Left lobe of liver (tissue), 2 donors: ENCODE measurements at regions not wholly inside any gene's neighbourhood (a gene's known extent, or its start where the extent isn't known, plus 50 kb on each side); places are given as distances from the start of the nearest gene placed in this dataset.

ENCODE experiments used
- ATAC-seq: fragments of 200-7000 bp; cut with Tn5 transposase; one replicate; pipeline ENCODE4 v1.9.1; 2020; ENCODE audit warnings: mild to moderate bottlenecking, moderate library complexity
- DNase-seq: peaks from one replicate; pipeline ENCODE4 v3.0.0-alpha.2; 2020; ENCODE audit warnings: low spot score
- donor health status: DM: no; HTN: no; CAD: no; lungs with moderate emphysema.
- donor health status: DM: no; HTN: yes; CAD: no.

- ATAC-seq (no peak), DNase-seq (no peak)
These were observed 183.7 kb upstream of the CAMK1G start for GRCh38 chr1:209399800-209400199.

GRCh38 chr1:209400351-209401220, 182.9 kb upstream of the CAMK1G start:
- ATAC-seq (no peak), DNase-seq (no peak)

GRCh38 chr1:209402697-209403096, 180.8 kb upstream of the CAMK1G start:
- ATAC-seq, result no peak
- no peak for DNase-seq

- ATAC-seq, result no peak
These were observed 179.6 kb upstream of the CAMK1G start for GRCh38 chr1:209403921-209404320.

GRCh38 chr1:209404577-209404976, 178.9 kb upstream of the CAMK1G start:
- no peak for DNase-seq
- no peak for ATAC-seq

More at GRCh38 chr1:209403921-209404320, 179.6 kb upstream of the CAMK1G start:
- no peak for DNase-seq

DNA sequence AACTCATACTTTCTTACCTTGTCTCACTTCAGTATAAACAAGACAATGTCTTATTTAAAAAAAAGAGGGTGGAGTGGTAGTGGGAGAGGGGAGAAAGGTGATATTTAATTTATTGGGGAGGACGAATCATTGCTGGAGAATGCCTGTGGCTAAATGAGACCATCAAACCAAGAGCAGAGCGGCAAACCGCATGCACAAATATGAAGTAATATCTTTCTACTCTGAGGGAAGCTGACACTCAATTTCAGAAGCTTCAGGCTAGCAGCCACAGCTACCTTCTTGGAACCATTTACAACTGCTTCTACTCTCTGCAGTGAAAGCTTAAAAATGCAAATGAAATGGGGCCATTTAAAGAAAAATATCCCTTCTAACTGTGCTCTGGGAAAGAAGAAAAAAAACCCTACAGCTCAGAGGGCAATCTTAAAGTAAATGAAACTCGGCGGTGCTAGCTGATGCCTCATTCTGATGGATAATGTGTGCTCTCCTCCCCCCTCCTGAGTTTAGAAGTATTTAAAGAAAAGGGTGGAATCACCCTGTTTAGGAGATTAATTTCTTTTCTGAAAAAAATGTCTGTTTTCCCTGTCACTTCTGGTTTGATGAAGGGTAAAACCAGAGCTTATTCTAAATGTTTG, 178.2 kb upstream of the CAMK1G start:
- no peak for DNase-seq
- ATAC-seq, result no peak

DNA sequence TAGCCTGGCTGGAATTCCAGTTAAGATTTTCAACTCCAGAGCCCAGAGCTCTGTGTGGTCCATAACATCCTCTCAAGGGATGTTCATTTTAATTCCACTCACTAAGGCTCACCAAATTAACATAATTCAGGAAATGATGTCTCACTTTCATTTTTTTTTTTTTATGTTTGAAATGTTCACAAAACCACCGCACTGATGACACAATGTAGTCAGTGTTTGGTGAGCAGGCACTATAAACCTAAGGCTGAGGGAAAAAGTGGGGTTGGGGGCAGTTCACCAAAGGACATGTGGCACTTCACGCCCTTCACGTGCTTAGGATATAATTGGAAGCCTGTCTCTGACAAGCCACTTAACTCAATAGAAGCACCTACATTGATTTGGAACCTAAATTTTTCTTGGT, 177.3 kb upstream of the CAMK1G start:
- no peak for ATAC-seq
- DNase-seq, result no peak

GRCh38 chr1:209406595-209406994, 176.9 kb upstream of the CAMK1G start:
- ATAC-seq (no peak), DNase-seq (no peak)

- no peak for DNase-seq
- no peak for ATAC-seq
These were observed 173.7 kb upstream of the CAMK1G start for GRCh38 chr1:209409780-209410179.

DNA sequence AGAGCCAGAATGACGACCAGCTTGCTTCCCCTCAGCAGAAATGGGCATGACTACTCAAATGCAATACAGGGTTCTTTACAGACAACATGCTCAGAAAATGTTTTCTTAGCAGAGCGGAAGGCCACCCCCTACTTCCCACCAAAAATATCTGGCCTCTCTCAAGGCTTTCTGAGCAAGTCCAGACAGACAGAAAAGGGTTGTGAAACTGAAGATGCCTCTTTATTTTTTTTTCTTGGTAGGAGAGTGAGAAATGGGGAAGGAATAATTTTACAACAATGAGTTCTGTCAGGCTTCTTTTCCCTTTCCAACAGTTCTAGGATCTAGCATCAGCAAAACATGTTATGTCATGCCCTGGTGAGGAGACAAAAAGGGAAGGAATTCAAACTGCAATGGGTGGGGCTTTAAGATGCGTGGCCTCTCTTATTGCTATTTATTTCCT, 172.0 kb upstream of the CAMK1G start:
- ATAC-seq, result peak; percentile 33
- DNase-seq, result no peak

- no peak for ATAC-seq
- no peak for DNase-seq
These were observed 171.5 kb upstream of the CAMK1G start for GRCh38 chr1:209412036-209412435.

GRCh38 chr1:209412566-209412965, 170.9 kb upstream of the CAMK1G start:
- ATAC-seq (no peak), DNase-seq (no peak)

DNA sequence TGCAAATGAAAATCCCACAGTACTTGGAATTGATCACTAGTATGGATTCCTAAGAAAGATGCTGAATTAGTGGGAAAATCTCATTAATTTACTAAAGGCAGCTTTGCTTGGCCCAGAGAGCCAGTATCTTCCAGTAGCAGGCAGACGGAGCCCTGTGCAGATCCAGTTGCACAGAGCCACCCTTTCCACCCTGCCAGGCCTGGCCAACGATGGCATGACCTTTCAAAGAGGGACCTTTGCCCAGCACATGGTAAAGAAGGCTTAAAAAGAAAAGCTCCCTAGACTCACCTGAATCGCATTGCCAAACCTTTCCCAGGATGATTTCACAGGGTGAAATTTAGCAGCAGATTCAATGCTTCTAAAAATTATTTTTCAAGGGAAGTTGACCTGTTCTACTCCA, 170.5 kb upstream of the CAMK1G start:
- peak; percentile 82 for ATAC-seq
- DNase-seq, result no peak

GRCh38 chr1:209414803-209415329, 168.6 kb upstream of the CAMK1G start:
- no peak for DNase-seq

GRCh38 chr1:209416039-209416438, 167.5 kb upstream of the CAMK1G start:
- ATAC-seq, result no peak
- no peak for DNase-seq

More at GRCh38 chr1:209414803-209415329, 168.6 kb upstream of the CAMK1G start:
- no peak for ATAC-seq

DNA sequence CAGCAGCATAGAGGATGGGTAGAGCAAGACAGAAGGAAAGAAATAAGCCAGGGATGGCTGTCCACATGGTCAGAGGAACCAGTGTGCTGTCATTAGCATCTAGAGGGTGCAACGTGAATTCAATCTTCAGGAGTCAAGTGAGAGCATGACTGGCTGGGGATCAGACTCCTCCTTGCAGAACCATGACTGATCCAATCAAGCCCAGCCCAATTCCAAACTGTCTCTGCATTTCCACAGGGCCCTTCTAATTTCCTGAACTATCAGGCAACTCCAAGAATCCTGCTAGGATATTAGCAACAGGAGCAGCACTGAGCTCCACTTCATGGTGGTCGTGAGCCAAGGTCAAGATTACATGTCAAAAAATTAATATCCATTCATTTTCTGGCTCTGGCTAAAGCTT, 166.8 kb upstream of the CAMK1G start:
- ATAC-seq, result no peak
- no peak for DNase-seq

GRCh38 chr1:209417761-209418160, 165.8 kb upstream of the CAMK1G start:
- ATAC-seq, result no peak
- DNase-seq, result no peak

- DNase-seq (no peak), ATAC-seq (no peak)
These were observed 163.2 kb upstream of the CAMK1G start for GRCh38 chr1:209420276-209420675.

DNA sequence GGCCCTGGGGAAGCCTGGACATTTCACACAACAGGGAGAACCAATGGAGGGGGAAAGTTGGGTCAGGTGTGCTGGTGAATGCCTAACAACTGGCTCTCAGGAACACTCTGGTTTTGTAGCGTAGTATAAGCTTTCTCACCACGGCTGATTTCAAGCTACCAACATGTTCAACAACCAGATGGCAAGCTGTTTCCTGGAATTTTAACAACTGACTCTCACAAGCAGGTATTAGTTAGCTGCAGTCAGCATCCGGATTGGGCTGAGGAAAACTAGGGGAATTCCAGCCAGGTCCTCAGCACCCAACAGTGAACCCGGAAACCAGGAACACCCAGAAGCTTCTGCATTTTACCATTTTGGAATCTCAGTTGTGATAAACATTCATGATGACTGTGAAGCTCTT, 162.3 kb upstream of the CAMK1G start:
- ATAC-seq (no peak), DNase-seq (no peak)

GRCh38 chr1:209421978-209422680, 161.4 kb upstream of the CAMK1G start:
- DNase-seq (no peak), ATAC-seq (no peak)

GRCh38 chr1:209425959-209426358, 157.6 kb upstream of the CAMK1G start:
- DNase-seq, result no peak
- ATAC-seq, result no peak
